T-helper 2 cell treated with Interferon-gamma antibody and Interleukin-4, amounts not matched to agents 5 μg/mL and 100 μg/mL, for 36 hours (primary cell): ENCODE measurements at regions not wholly inside any gene's neighbourhood (a gene's known extent, or its start where the extent isn't known, plus 50 kb on each side); places are given as distances from the start of the nearest gene placed in this dataset.

Source experiments
- DNase-seq: peaks from one replicate; pipeline ENCODE4 v3.0.0; 2021; ENCODE audit warnings: low spot score
- H3K27ac Mint-ChIP-seq: one replicate; pipeline ENCODE4 v1.8.0; 2021; ENCODE audit warnings: mild to moderate bottlenecking, mixed read lengths
- H3K27me3 Mint-ChIP-seq: one replicate; pipeline ENCODE4 v1.8.0; 2021; ENCODE audit warnings: low read depth, mixed read lengths
- H3K36me3 Mint-ChIP-seq: one replicate; pipeline ENCODE4 v1.8.0; 2021; ENCODE audit warnings: low read depth, mixed read lengths
- H3K4me1 Mint-ChIP-seq: one replicate; pipeline ENCODE4 v1.8.0; 2021; ENCODE audit warnings: low read depth, mixed read lengths
- H3K4me3 Mint-ChIP-seq: one replicate; pipeline ENCODE4 v1.8.0; 2022; ENCODE audit warnings: mild to moderate bottlenecking, moderate library complexity, mixed read lengths
- H3K9me3 Mint-ChIP-seq: one replicate; pipeline ENCODE4 v1.8.0; 2021; ENCODE audit warnings: mixed read lengths

GRCh38 chr7:106485919-106486318 lies 175.0 kb downstream of the CCDC71L start:
- H3K27me3 Mint-ChIP-seq = no peaks in the 10 kb centered on the region
- peaks cover 20% of the 10 kb centered on the region for H3K4me1 Mint-ChIP-seq
- no peak overlapping the region for H3K4me3 Mint-ChIP-seq
- no peaks in the 10 kb centered on the region for H3K36me3 Mint-ChIP-seq
- no peaks in the 10 kb centered on the region for H3K9me3 Mint-ChIP-seq
- no peak for DNase-seq
- no peak overlapping the region for H3K27ac Mint-ChIP-seq

- H3K27ac Mint-ChIP-seq = peak overlapping the region; percentile 29
- no peak for DNase-seq
- no peaks in the 10 kb centered on the region for H3K9me3 Mint-ChIP-seq
- no peaks in the 10 kb centered on the region for H3K36me3 Mint-ChIP-seq
- peaks cover 26% of the 10 kb centered on the region for H3K4me1 Mint-ChIP-seq
- no peak overlapping the region for H3K4me3 Mint-ChIP-seq
- no peaks in the 10 kb centered on the region for H3K27me3 Mint-ChIP-seq
Measured at GRCh38 chr7:106485031-106485551, 175.9 kb downstream of the CCDC71L start.

GRCh38 chr7:106484562-106484961 lies 176.4 kb downstream of the CCDC71L start:
- no peak overlapping the region for H3K4me3 Mint-ChIP-seq
- peaks cover 27% of the 10 kb centered on the region for H3K4me1 Mint-ChIP-seq
- H3K27me3 Mint-ChIP-seq = no peaks in the 10 kb centered on the region
- H3K27ac Mint-ChIP-seq = peak overlapping the region; percentile 29
- no peaks in the 10 kb centered on the region for H3K36me3 Mint-ChIP-seq
- no peak for DNase-seq
- H3K9me3 Mint-ChIP-seq = no peaks in the 10 kb centered on the region

GRCh38 chr7:106482091-106482490 lies 178.9 kb downstream of the CCDC71L start:
- no peaks in the 10 kb centered on the region for H3K9me3 Mint-ChIP-seq
- H3K27ac Mint-ChIP-seq = no peak overlapping the region
- H3K36me3 Mint-ChIP-seq = no peaks in the 10 kb centered on the region
- H3K4me3 Mint-ChIP-seq = no peak overlapping the region
- no peak for DNase-seq
- H3K27me3 Mint-ChIP-seq = peaks cover 4% of the 10 kb centered on the region
- peaks cover 27% of the 10 kb centered on the region for H3K4me1 Mint-ChIP-seq

- Mint-ChIP-seq H3K4me3 (no peak overlapping the region), H3K36me3 (no peaks in the 10 kb centered on the region), H3K4me1 (peaks cover 27% of the 10 kb centered on the region), H3K27me3 (peaks cover 4% of the 10 kb centered on the region), H3K27ac (peak overlapping the region; percentile 45), H3K9me3 (no peaks in the 10 kb centered on the region)
- DNase-seq = peak; percentile 31
Measured at GRCh38 chr7:106480616-106481031, 180.3 kb downstream of the CCDC71L start.

- H3K27ac Mint-ChIP-seq = peak overlapping the region; percentile 45
- H3K27me3 Mint-ChIP-seq = peaks cover 4% of the 10 kb centered on the region
- no peaks in the 10 kb centered on the region for H3K9me3 Mint-ChIP-seq
- H3K4me3 Mint-ChIP-seq = no peak overlapping the region
- H3K36me3 Mint-ChIP-seq = no peaks in the 10 kb centered on the region
- H3K4me1 Mint-ChIP-seq = peaks cover 24% of the 10 kb centered on the region
- DNase-seq = no peak
Measured at GRCh38 chr7:106480161-106480579, 180.8 kb downstream of the CCDC71L start.

- H3K36me3 Mint-ChIP-seq = no peaks in the 10 kb centered on the region
- no peak overlapping the region for H3K4me3 Mint-ChIP-seq
- H3K27me3 Mint-ChIP-seq = peaks cover 7% of the 10 kb centered on the region
- DNase-seq = no peak
- H3K9me3 Mint-ChIP-seq = no peaks in the 10 kb centered on the region
- H3K27ac Mint-ChIP-seq = no peak overlapping the region
- H3K4me1 Mint-ChIP-seq = peaks cover 13% of the 10 kb centered on the region
Measured at GRCh38 chr7:106476751-106477150, 184.2 kb downstream of the CCDC71L start.

- peaks cover 6% of the 10 kb centered on the region for H3K27me3 Mint-ChIP-seq
- no peaks in the 10 kb centered on the region for H3K9me3 Mint-ChIP-seq
- H3K36me3 Mint-ChIP-seq = no peaks in the 10 kb centered on the region
- H3K4me1 Mint-ChIP-seq = no peaks in the 10 kb centered on the region
- no peak for DNase-seq
- no peak overlapping the region for H3K4me3 Mint-ChIP-seq
- no peak overlapping the region for H3K27ac Mint-ChIP-seq
Measured at GRCh38 chr7:106472741-106473140, 188.0 kb upstream of the NAMPT start.

GRCh38 chr7:106471686-106472440 lies 187.1 kb upstream of the NAMPT start:
- no peaks in the 10 kb centered on the region for H3K36me3 Mint-ChIP-seq
- no peaks in the 10 kb centered on the region for H3K9me3 Mint-ChIP-seq
- H3K27me3 Mint-ChIP-seq = peaks cover 6% of the 10 kb centered on the region
- no peak overlapping the region for H3K4me3 Mint-ChIP-seq
- H3K4me1 Mint-ChIP-seq = no peaks in the 10 kb centered on the region
- DNase-seq = no peak
- H3K27ac Mint-ChIP-seq = no peak overlapping the region

- no peak overlapping the region for H3K27ac Mint-ChIP-seq
- H3K4me1 Mint-ChIP-seq = no peaks in the 10 kb centered on the region
- DNase-seq = no peak
- no peak overlapping the region for H3K4me3 Mint-ChIP-seq
- H3K36me3 Mint-ChIP-seq = no peaks in the 10 kb centered on the region
- no peaks in the 10 kb centered on the region for H3K9me3 Mint-ChIP-seq
- peaks cover 6% of the 10 kb centered on the region for H3K27me3 Mint-ChIP-seq
Measured at GRCh38 chr7:106471021-106471420, 186.2 kb upstream of the NAMPT start.

GRCh38 chr7:106466867-106467266 lies 182.1 kb upstream of the NAMPT start:
- H3K36me3 Mint-ChIP-seq = no peaks in the 10 kb centered on the region
- peaks cover 6% of the 10 kb centered on the region for H3K4me1 Mint-ChIP-seq
- no peak overlapping the region for H3K27ac Mint-ChIP-seq
- no peak overlapping the region for H3K4me3 Mint-ChIP-seq
- no peak for DNase-seq
- H3K9me3 Mint-ChIP-seq = no peaks in the 10 kb centered on the region
- H3K27me3 Mint-ChIP-seq = peaks cover 2% of the 10 kb centered on the region

- DNase-seq = no peak
- no peaks in the 10 kb centered on the region for H3K36me3 Mint-ChIP-seq
- no peaks in the 10 kb centered on the region for H3K9me3 Mint-ChIP-seq
- peaks cover 8% of the 10 kb centered on the region for H3K4me1 Mint-ChIP-seq
- H3K4me3 Mint-ChIP-seq = no peak overlapping the region
- no peaks in the 10 kb centered on the region for H3K27me3 Mint-ChIP-seq
- H3K27ac Mint-ChIP-seq = no peak overlapping the region
Measured at GRCh38 chr7:106465704-106466468, 181.1 kb upstream of the NAMPT start.

GRCh38 chr7:106464651-106465050 lies 179.9 kb upstream of the NAMPT start:
- Mint-ChIP-seq H3K9me3 (peaks cover 2% of the 10 kb centered on the region), H3K27ac (no peak overlapping the region)
- no peak for DNase-seq

GRCh38 chr7:106463851-106464611 lies 179.2 kb upstream of the NAMPT start:
- Mint-ChIP-seq H3K9me3 (peaks cover 9% of the 10 kb centered on the region), H3K27ac (no peak overlapping the region), H3K4me1 (peaks cover 8% of the 10 kb centered on the region), H3K27me3 (no peaks in the 10 kb centered on the region), H3K36me3 (no peaks in the 10 kb centered on the region), H3K4me3 (no peak overlapping the region)
- no peak for DNase-seq

More at GRCh38 chr7:106464651-106465050, 179.9 kb upstream of the NAMPT start:
- peaks cover 8% of the 10 kb centered on the region for H3K4me1 Mint-ChIP-seq
- H3K36me3 Mint-ChIP-seq = no peaks in the 10 kb centered on the region
- H3K4me3 Mint-ChIP-seq = no peak overlapping the region
- no peaks in the 10 kb centered on the region for H3K27me3 Mint-ChIP-seq
